ENCODE measurements at regions not wholly inside any gene's neighbourhood (a gene's known extent, or its start where the extent isn't known, plus 50 kb on each side); places are given as distances from the start of the nearest gene placed in this dataset.

- Histone ChIP-seq H3K9me3 (no peaks in the 10 kb centered on the region), H3K36me3 (ENCODE audit: insufficient read depth in 1 of 2, low read depth in 1 of 2) (no peaks in the 10 kb centered on the region), H3K4me1 (no peaks in the 10 kb centered on the region), H3K27ac (no peak overlapping the region), H3K27me3 (ENCODE audit: insufficient read depth in 3 of 3, low read length in 2 of 3) (no peaks in the 10 kb centered on the region), H3K4me3 (no peak overlapping the region)
- TF ChIP-seq CTCF (IDR thresholded peaks at IDR 0.05): no peak
- DNase-seq (no peak), ATAC-seq (no peak)
- intact Hi-C loops (cut with DNase I): no loop called here
- WGBS, 3 donors: 83 to 93% (median 85%) methylated on average over 4 of the region's 4 CpGs
Measured at GRCh38 chrX:9160698-9161329, 126.9 kb upstream of the FAM9B start.

GRCh38 chrX:9162698-9163097, 128.8 kb upstream of the FAM9B start:
- intact Hi-C loops (cut with DNase I): no loop called here
- peaks cover 6% of the 10 kb centered on the region for H3K9me3 ChIP-seq
- 81 to 91% (median 84%) methylated on average over 3 of the region's 3 CpGs for WGBS, 3 donors
- no peak overlapping the region for H3K27ac ChIP-seq
- no peak for DNase-seq
- no peak overlapping the region for H3K4me3 ChIP-seq
- H3K27me3 ChIP-seq (ENCODE audit: insufficient read depth in 3 of 3, low read length in 2 of 3): no peaks in the 10 kb centered on the region
- no peak for TF ChIP-seq CTCF (IDR thresholded peaks at IDR 0.05)
- H3K36me3 ChIP-seq (ENCODE audit: insufficient read depth in 1 of 2, low read depth in 1 of 2): no peaks in the 10 kb centered on the region
- no peak for ATAC-seq
- no peaks in the 10 kb centered on the region for H3K4me1 ChIP-seq

- Histone ChIP-seq H3K27me3 (ENCODE audit: insufficient read depth in 3 of 3, low read length in 2 of 3) (no peaks in the 10 kb centered on the region), H3K4me3 (no peak overlapping the region), H3K27ac (no peak overlapping the region), H3K36me3 (ENCODE audit: insufficient read depth in 1 of 2, low read depth in 1 of 2) (no peaks in the 10 kb centered on the region), H3K4me1 (no peaks in the 10 kb centered on the region), H3K9me3 (peaks cover 6% of the 10 kb centered on the region)
- DNase-seq (no peak), ATAC-seq (no peak)
- TF ChIP-seq CTCF (IDR thresholded peaks at IDR 0.05): no peak
- intact Hi-C loops (cut with DNase I): no loop called here
- WGBS, 3 donors: 6 to 14% (median 10%) methylated on average over 5 of the region's 5 CpGs
Measured at GRCh38 chrX:9163214-9163709, 129.3 kb upstream of the FAM9B start.

- no peak for ATAC-seq
- no peak for TF ChIP-seq CTCF (IDR thresholded peaks at IDR 0.05)
- H3K4me3 ChIP-seq: no peak overlapping the region
- 89 to 97% (median 91%) methylated on average over 7 of the region's 7 CpGs for WGBS, 3 donors
- no peaks in the 10 kb centered on the region for H3K27me3 ChIP-seq (ENCODE audit: insufficient read depth in 3 of 3, low read length in 2 of 3)
- H3K4me1 ChIP-seq: no peaks in the 10 kb centered on the region
- intact Hi-C loops (cut with DNase I): no loop called here
- no peaks in the 10 kb centered on the region for H3K36me3 ChIP-seq (ENCODE audit: insufficient read depth in 1 of 2, low read depth in 1 of 2)
- DNase-seq: no peak
- H3K27ac ChIP-seq: no peak overlapping the region
- H3K9me3 ChIP-seq: peaks cover 6% of the 10 kb centered on the region
Measured at GRCh38 chrX:9164086-9164485, 130.2 kb upstream of the FAM9B start.

Data from psoas muscle (tissue), 7 donors.